SU-DHL-6 (cell line): ENCODE measurements at regions not wholly inside any gene's neighbourhood (a gene's known extent, or its start where the extent isn't known, plus 50 kb on each side); places are given as distances from the start of the nearest gene placed in this dataset.

ENCODE experiments used
- EZH2phosphoT487 ChIP-seq: fragments of 200-600 bp; sonication (generic), shearing (Covaris generic); conservative IDR thresholded peaks from 2 replicates; pipeline ENCODE4 v1.6.1; 2018; ENCODE audit warnings: mild to moderate bottlenecking, antibody characterized with exemption, low read length, moderate library complexity, mixed read lengths
- TF ChIP-seq, protein P1 (sequence below): fragments of 200-600 bp; sonication (generic); IDR thresholded peaks from one replicate; pipeline ENCODE4 v1.5.1; 2017; ENCODE audit warnings: antibody characterized with exemption, mild to moderate bottlenecking, low read length, moderate library complexity; ENCODE audit not compliant: insufficient read depth, poor library complexity, severe bottlenecking

DNA sequence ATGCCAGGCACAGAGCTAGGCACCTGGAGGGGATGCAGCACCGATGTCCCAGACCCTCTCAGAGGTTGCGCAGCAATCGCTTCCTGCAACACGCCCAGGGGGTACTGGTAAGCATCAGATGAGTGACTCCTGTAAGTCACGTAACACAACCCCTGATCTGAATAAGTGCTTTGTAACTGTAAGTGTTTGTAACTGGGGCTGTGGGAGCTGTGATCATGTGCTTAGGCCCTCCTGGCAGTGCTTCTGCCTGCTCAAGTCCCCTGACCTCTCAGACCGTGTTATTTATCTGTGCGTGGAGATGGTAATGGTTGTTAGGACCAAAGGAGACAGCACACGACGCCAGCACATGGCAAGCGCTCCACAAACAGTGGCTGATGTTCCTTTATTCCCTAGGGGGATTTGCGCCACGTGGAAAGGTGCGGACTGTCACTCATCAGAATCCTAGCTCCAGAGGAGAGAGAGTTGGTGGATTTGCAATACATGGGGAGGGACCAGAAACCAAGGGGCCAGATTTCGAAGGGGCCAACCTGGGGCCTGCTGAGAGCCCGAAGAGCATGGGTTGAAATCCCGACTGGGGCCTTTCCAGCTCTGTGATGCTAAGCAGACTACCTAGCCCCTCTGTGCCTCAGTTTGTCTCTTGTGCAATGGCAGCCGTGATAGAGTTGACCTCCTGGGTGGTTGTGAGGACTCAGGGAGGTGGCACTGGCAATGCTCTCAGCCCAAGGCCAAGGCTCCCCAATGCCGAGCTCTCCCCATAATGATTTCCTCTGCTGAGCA lies 151.8 kb downstream of the IRF8 start:
- TF ChIP-seq, protein P1, sequence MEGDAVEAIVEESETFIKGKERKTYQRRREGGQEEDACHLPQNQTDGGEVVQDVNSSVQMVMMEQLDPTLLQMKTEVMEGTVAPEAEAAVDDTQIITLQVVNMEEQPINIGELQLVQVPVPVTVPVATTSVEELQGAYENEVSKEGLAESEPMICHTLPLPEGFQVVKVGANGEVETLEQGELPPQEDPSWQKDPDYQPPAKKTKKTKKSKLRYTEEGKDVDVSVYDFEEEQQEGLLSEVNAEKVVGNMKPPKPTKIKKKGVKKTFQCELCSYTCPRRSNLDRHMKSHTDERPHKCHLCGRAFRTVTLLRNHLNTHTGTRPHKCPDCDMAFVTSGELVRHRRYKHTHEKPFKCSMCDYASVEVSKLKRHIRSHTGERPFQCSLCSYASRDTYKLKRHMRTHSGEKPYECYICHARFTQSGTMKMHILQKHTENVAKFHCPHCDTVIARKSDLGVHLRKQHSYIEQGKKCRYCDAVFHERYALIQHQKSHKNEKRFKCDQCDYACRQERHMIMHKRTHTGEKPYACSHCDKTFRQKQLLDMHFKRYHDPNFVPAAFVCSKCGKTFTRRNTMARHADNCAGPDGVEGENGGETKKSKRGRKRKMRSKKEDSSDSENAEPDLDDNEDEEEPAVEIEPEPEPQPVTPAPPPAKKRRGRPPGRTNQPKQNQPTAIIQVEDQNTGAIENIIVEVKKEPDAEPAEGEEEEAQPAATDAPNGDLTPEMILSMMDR, result no peak
- no peak for TF ChIP-seq EZH2phosphoT487
